Immature natural killer cell (primary cell): ENCODE measurements at regions not wholly inside any gene's neighbourhood (a gene's known extent, or its start where the extent isn't known, plus 50 kb on each side); places are given as distances from the start of the nearest gene placed in this dataset.
"Not testable (repeated sequence)": the region's sequence is repeated elsewhere in the genome, so short reads cannot be mapped to it uniquely, and the experiment has no call there.

ENCODE experiments used
- DNase-seq, 3 donors: peaks; one replicate each; pipeline ENCODE4 v3.0.0; 2022; ENCODE audit warnings: mixed read lengths in 1 of 3
- H3K27ac Mint-ChIP-seq, 6 donors: one replicate each; pipeline ENCODE4 v1.8.0; 2020; ENCODE audit warnings: mixed read lengths in 6 of 6, mild to moderate bottlenecking in 5 of 6, inconsistent platforms in 4 of 6, moderate library complexity in 3 of 6
- H3K27me3 Mint-ChIP-seq, 3 donors: one replicate each; pipeline ENCODE4 v1.8.0; 2020 to 2021; ENCODE audit warnings: low read depth in 3 of 3, mild to moderate bottlenecking in 3 of 3, mixed read lengths in 3 of 3, moderate library complexity in 3 of 3, inconsistent platforms in 1 of 3
- H3K36me3 Mint-ChIP-seq, 3 donors: one replicate each; pipeline ENCODE4 v1.8.0; 2020; ENCODE audit warnings: mixed read lengths in 3 of 3, inconsistent platforms in 2 of 3, mild to moderate bottlenecking in 2 of 3
- H3K4me1 Mint-ChIP-seq, 2 donors: one replicate each; pipeline ENCODE4 v1.8.0; 2020; ENCODE audit warnings: inconsistent platforms in 2 of 2, mild to moderate bottlenecking in 2 of 2, mixed read lengths in 2 of 2, moderate library complexity in 1 of 2
- H3K4me3 Mint-ChIP-seq, 5 donors: one replicate each; pipeline ENCODE4 v1.8.0; 2020; ENCODE audit warnings: mild to moderate bottlenecking in 5 of 5, mixed read lengths in 5 of 5, inconsistent platforms in 3 of 5, moderate library complexity in 3 of 5
- H3K9me3 Mint-ChIP-seq, 6 donors: one replicate each; pipeline ENCODE4 v1.8.0; 2020; ENCODE audit warnings: mild to moderate bottlenecking in 6 of 6, mixed read lengths in 6 of 6, inconsistent platforms in 4 of 6, moderate library complexity in 3 of 6

GRCh38 chr14:83594874-83595273, 1935.1 kb upstream of the FLRT2 start:
- DNase-seq, result no peak
- Mint-ChIP-seq H3K4me1 (no peaks in the 10 kb centered on the region), H3K27ac (no peak overlapping the region), H3K4me3 (no peak overlapping the region), H3K36me3 (no peaks in the 10 kb centered on the region), H3K27me3 (peaks cover 0 to 2% (median 2%) of the 10 kb centered on the region in 3 donors), H3K9me3 (peaks cover 8 to 41% (median 15%) of the 10 kb centered on the region in 6 donors)

- Mint-ChIP-seq H3K36me3 (no peaks in the 10 kb centered on the region), H3K27ac (no peak overlapping the region), H3K27me3 (no peaks in the 10 kb centered on the region), H3K9me3 (peaks cover 10 to 37% (median 29%) of the 10 kb centered on the region in 6 donors), H3K4me3 (no peak overlapping the region), H3K4me1 (no peaks in the 10 kb centered on the region)
- DNase-seq, result no peak
Observed at GRCh38 chr14:83607682-83608081, 1922.3 kb upstream of the FLRT2 start.

- no peak overlapping the region for H3K4me3 Mint-ChIP-seq
- no peaks in the 10 kb centered on the region for H3K4me1 Mint-ChIP-seq
- no peaks in the 10 kb centered on the region for H3K36me3 Mint-ChIP-seq
- no peak overlapping the region for H3K27ac Mint-ChIP-seq
- H3K27me3 Mint-ChIP-seq, result peaks cover 0 to 1% (median 0%) of the 10 kb centered on the region in 3 donors
- peaks cover 3 to 31% (median 15%) of the 10 kb centered on the region in 6 donors for H3K9me3 Mint-ChIP-seq
- DNase-seq, result no peak
Observed at GRCh38 chr14:83611491-83611890, 1918.5 kb upstream of the FLRT2 start.

- Mint-ChIP-seq H3K4me3 (no peak overlapping the region), H3K36me3 (no peaks in the 10 kb centered on the region), H3K27me3 (peaks cover 0 to 1% (median 0%) of the 10 kb centered on the region in 3 donors), H3K27ac (no peak overlapping the region), H3K4me1 (no peaks in the 10 kb centered on the region), H3K9me3 (peaks cover 3 to 27% (median 12%) of the 10 kb centered on the region in 6 donors)
- DNase-seq, result no peak
Observed at GRCh38 chr14:83611906-83612390, 1918.0 kb upstream of the FLRT2 start.

GRCh38 chr14:83614956-83615355, 1915.0 kb upstream of the FLRT2 start:
- H3K4me3 Mint-ChIP-seq, result no peak overlapping the region
- no peaks in the 10 kb centered on the region for H3K4me1 Mint-ChIP-seq
- no peak overlapping the region for H3K27ac Mint-ChIP-seq
- H3K27me3 Mint-ChIP-seq, result peaks cover 0 to 1% (median 0%) of the 10 kb centered on the region in 3 donors
- H3K36me3 Mint-ChIP-seq, result peaks cover 0 to 5% (median 0%) of the 10 kb centered on the region in 3 donors
- no peak for DNase-seq
- peaks cover 6 to 43% (median 15%) of the 10 kb centered on the region in 6 donors for H3K9me3 Mint-ChIP-seq

- Mint-ChIP-seq H3K9me3 (peaks cover 6 to 38% (median 11%) of the 10 kb centered on the region in 6 donors), H3K27me3 (no peaks in the 10 kb centered on the region), H3K4me3 (no peak overlapping the region), H3K4me1 (no peaks in the 10 kb centered on the region), H3K36me3 (peaks cover 0 to 11% (median 0%) of the 10 kb centered on the region in 3 donors), H3K27ac (no peak overlapping the region)
- no peak for DNase-seq
Observed at GRCh38 chr14:83624541-83624940, 1905.4 kb upstream of the FLRT2 start.

- Mint-ChIP-seq H3K36me3 (peaks cover 0 to 6% (median 0%) of the 10 kb centered on the region in 3 donors), H3K27me3 (no peaks in the 10 kb centered on the region), H3K4me3 (no peak overlapping the region), H3K9me3 (peaks cover 5 to 31% (median 13%) of the 10 kb centered on the region in 6 donors), H3K27ac (no peak overlapping the region), H3K4me1 (no peaks in the 10 kb centered on the region)
- no peak for DNase-seq
Observed at GRCh38 chr14:83632375-83632774, 1897.6 kb upstream of the FLRT2 start.

GRCh38 chr14:83638748-83639504, 1891.0 kb upstream of the FLRT2 start:
- H3K4me3 Mint-ChIP-seq, result no peak overlapping the region
- no peak for DNase-seq
- peaks cover 2 to 30% (median 10%) of the 10 kb centered on the region in 6 donors for H3K9me3 Mint-ChIP-seq
- no peak overlapping the region for H3K27ac Mint-ChIP-seq
- no peaks in the 10 kb centered on the region for H3K4me1 Mint-ChIP-seq
- H3K27me3 Mint-ChIP-seq, result no peaks in the 10 kb centered on the region
- no peaks in the 10 kb centered on the region for H3K36me3 Mint-ChIP-seq

- H3K4me3 Mint-ChIP-seq, H3K27me3 Mint-ChIP-seq, DNase-seq, H3K4me1 Mint-ChIP-seq, H3K36me3 Mint-ChIP-seq, H3K27ac Mint-ChIP-seq: not testable (repeated sequence)
- H3K9me3 Mint-ChIP-seq, result peaks cover 2 to 29% (median 10%) of the 10 kb centered on the region in 6 donors
Observed at GRCh38 chr14:83639505-83639875, 1890.5 kb upstream of the FLRT2 start.

- Mint-ChIP-seq H3K4me3 (no peak overlapping the region), H3K27me3 (no peaks in the 10 kb centered on the region), H3K36me3 (no peaks in the 10 kb centered on the region), H3K9me3 (peaks cover 8 to 27% (median 10%) of the 10 kb centered on the region in 6 donors), H3K27ac (no peak overlapping the region), H3K4me1 (no peaks in the 10 kb centered on the region)
- DNase-seq, result no peak
Observed at GRCh38 chr14:83646228-83646627, 1883.7 kb upstream of the FLRT2 start.

GRCh38 chr14:83660597-83660996, 1869.3 kb upstream of the FLRT2 start:
- H3K4me1 Mint-ChIP-seq, result no peaks in the 10 kb centered on the region
- H3K9me3 Mint-ChIP-seq, result peaks cover 1 to 54% (median 8%) of the 10 kb centered on the region in 6 donors
- H3K27me3 Mint-ChIP-seq, result no peaks in the 10 kb centered on the region
- DNase-seq, result no peak
- H3K4me3 Mint-ChIP-seq, result no peak overlapping the region
- H3K27ac Mint-ChIP-seq, result no peak overlapping the region
- no peaks in the 10 kb centered on the region for H3K36me3 Mint-ChIP-seq

- H3K9me3 Mint-ChIP-seq, result peaks cover 6 to 41% (median 15%) of the 10 kb centered on the region in 6 donors
- no peak overlapping the region for H3K27ac Mint-ChIP-seq
- peaks cover 0 to 2% (median 0%) of the 10 kb centered on the region in 3 donors for H3K27me3 Mint-ChIP-seq
- no peak overlapping the region for H3K4me3 Mint-ChIP-seq
- no peak for DNase-seq
- no peaks in the 10 kb centered on the region for H3K4me1 Mint-ChIP-seq
- H3K36me3 Mint-ChIP-seq, result no peaks in the 10 kb centered on the region
Observed at GRCh38 chr14:83664389-83664788, 1865.6 kb upstream of the FLRT2 start.

GRCh38 chr14:83689265-83689664, 1840.7 kb upstream of the FLRT2 start:
- peaks cover 0 to 23% (median 5%) of the 10 kb centered on the region in 6 donors for H3K9me3 Mint-ChIP-seq
- no peaks in the 10 kb centered on the region for H3K27me3 Mint-ChIP-seq
- H3K27ac Mint-ChIP-seq, result no peak overlapping the region
- no peak for DNase-seq
- H3K4me3 Mint-ChIP-seq, result no peak overlapping the region
- H3K4me1 Mint-ChIP-seq, result no peaks in the 10 kb centered on the region
- H3K36me3 Mint-ChIP-seq, result no peaks in the 10 kb centered on the region

GRCh38 chr14:83697099-83697498, 1832.8 kb upstream of the FLRT2 start:
- Mint-ChIP-seq H3K27ac (no peak overlapping the region), H3K27me3 (peaks cover 0 to 1% (median 0%) of the 10 kb centered on the region in 3 donors), H3K9me3 (peaks cover 0 to 21% (median 8%) of the 10 kb centered on the region in 6 donors), H3K4me3 (no peak overlapping the region), H3K36me3 (no peaks in the 10 kb centered on the region), H3K4me1 (no peaks in the 10 kb centered on the region)
- no peak for DNase-seq
